ENCODE measurements at regions not wholly inside any gene's neighbourhood (a gene's known extent, or its start where the extent isn't known, plus 50 kb on each side); places are given as distances from the start of the nearest gene placed in this dataset.

DNA sequence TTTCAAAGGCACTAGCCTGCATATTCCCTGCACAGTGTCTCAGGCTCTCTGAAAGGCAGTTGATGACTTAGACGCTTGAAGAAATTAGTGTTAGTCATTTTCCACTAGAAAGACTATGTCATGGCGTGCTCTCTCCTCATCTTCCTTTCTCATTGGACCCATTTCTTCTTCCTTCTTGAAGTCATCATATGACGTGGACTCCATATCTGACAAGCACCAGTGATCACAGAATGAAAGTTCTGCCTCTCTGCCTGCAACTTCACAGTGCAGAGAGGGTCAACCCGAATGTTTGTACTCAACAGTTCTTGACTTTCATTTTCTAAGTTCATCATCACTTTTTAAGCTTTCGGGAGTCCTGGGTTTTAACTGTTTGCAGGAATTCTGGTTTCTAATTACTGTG lies 63.7 kb upstream of the CYRIA start:
- Histone ChIP-seq H3K9ac (ENCODE audit: low read length) (no peak overlapping the region), H3K27ac (ENCODE audit: low read depth, low read length) (no peak overlapping the region), H3K79me2 (ENCODE audit: insufficient read depth, low read length) (no peaks in the 10 kb centered on the region), H3K9me2 (ENCODE audit: insufficient read depth) (no peaks in the 10 kb centered on the region), H3K27me3 (ENCODE audit: insufficient read depth, low read length) (peaks cover 22% of the 10 kb centered on the region), H3K4me1 (ENCODE audit: control insufficient read depth in 1 of 2, insufficient read depth in 2 of 2, low read length in 2 of 2) (no peaks in the 10 kb centered on the region), H2AFZ (ENCODE audit: low read depth, low read length, poor library complexity, severe bottlenecking) (no peak overlapping the region), H3K4me3 (replicated peaks in 1 of 2; ENCODE audit: low read depth in 1 of 2, low read length in 2 of 2) (no peak overlapping the region), H4K20me1 (ENCODE audit: insufficient read depth) (no peaks in the 10 kb centered on the region), H3K9me3 (ENCODE audit: control insufficient read depth in 1 of 2, insufficient read depth in 1 of 2, low read depth in 1 of 2, low read length in 2 of 2) (no peaks in the 10 kb centered on the region), H3K4me2 (ENCODE audit: low read length) (no peak overlapping the region), H3K36me3 (ENCODE audit: control insufficient read depth in 1 of 2, insufficient read depth in 2 of 2, low read length in 2 of 2) (no peaks in the 10 kb centered on the region)
- no peak for ATAC-seq
- ChIA-PET RAD21 (ENCODE audit: low non-redundant PET in 1 of 2, low total read pairs in 2 of 2, uncharacterized antibody in 2 of 2, unreplicated experiment in 2 of 2) (no interaction called here), CTCF (no interaction called here), POLR2A (no interaction called here)
- no peak for DNase-seq (ENCODE audit: low read depth, low spot score)
- intact Hi-C loops (cut with micrococcal nuclease) = no loop called here
- no TSS peak for BruUV-seq (replicated peaks)
- TF ChIP-seq EZH2 (IDR thresholded peaks at IDR 0.05) = no peak
- no peak for TF ChIP-seq EGR1 (IDR thresholded peaks at IDR 0.05; ENCODE audit: low read depth)
- TF ChIP-seq, protein P1, sequence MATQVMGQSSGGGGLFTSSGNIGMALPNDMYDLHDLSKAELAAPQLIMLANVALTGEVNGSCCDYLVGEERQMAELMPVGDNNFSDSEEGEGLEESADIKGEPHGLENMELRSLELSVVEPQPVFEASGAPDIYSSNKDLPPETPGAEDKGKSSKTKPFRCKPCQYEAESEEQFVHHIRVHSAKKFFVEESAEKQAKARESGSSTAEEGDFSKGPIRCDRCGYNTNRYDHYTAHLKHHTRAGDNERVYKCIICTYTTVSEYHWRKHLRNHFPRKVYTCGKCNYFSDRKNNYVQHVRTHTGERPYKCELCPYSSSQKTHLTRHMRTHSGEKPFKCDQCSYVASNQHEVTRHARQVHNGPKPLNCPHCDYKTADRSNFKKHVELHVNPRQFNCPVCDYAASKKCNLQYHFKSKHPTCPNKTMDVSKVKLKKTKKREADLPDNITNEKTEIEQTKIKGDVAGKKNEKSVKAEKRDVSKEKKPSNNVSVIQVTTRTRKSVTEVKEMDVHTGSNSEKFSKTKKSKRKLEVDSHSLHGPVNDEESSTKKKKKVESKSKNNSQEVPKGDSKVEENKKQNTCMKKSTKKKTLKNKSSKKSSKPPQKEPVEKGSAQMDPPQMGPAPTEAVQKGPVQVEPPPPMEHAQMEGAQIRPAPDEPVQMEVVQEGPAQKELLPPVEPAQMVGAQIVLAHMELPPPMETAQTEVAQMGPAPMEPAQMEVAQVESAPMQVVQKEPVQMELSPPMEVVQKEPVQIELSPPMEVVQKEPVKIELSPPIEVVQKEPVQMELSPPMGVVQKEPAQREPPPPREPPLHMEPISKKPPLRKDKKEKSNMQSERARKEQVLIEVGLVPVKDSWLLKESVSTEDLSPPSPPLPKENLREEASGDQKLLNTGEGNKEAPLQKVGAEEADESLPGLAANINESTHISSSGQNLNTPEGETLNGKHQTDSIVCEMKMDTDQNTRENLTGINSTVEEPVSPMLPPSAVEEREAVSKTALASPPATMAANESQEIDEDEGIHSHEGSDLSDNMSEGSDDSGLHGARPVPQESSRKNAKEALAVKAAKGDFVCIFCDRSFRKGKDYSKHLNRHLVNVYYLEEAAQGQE (IDR thresholded peaks at IDR 0.05; ENCODE audit: low read depth) = no peak
- TF ChIP-seq FOSL1 (IDR thresholded peaks at IDR 0.05; ENCODE audit: low read depth) = no peak
- no peak for TF ChIP-seq CEBPB (IDR thresholded peaks at IDR 0.05; ENCODE audit: low read depth)

DNA sequence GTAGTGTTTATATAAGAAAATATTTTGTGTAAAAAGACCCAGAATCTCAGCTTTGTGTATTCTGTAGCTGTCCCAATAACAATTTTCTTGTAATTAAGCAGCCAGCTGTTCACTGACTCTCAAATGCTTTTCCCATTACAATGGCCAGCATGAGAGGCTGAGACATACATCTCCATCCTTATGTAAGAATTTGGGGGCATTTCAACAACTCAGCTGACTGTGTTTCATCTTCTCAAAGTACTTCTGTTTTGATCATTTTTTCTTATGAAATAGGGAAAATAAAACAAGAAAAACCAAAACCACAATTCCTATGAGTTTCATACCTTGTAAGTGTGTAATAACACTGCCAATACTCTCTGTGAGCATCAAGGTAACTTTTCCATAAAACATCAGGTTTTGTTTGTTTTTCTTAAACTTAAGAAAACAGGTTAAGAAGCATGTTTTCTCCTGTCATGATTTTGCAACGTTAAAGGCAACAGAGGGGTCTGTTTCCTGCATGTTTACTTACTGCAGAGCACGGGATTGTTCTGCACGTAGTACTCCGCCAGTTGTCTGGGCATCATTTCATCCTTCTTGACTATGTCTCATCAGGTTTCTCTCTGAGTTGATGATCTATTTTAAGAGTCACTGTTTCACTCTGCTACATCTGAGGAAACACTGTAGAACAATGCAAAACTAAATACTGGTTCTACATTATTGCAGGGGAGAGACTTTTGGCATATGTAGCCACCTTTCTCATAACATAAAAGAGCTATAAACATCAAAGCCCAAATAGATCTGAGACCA lies 62.9 kb upstream of the CYRIA start:
- DNase-seq (ENCODE audit: low read depth, low spot score) (no peak), ATAC-seq (no peak)
- peaks cover 17% of the 10 kb centered on the region for H3K27me3 ChIP-seq (ENCODE audit: insufficient read depth, low read length)
- intact Hi-C loops (cut with micrococcal nuclease) = no loop called here
- no peaks in the 10 kb centered on the region for H3K9me3 ChIP-seq (ENCODE audit: control insufficient read depth in 1 of 2, insufficient read depth in 1 of 2, low read depth in 1 of 2, low read length in 2 of 2)
- H4K20me1 ChIP-seq (ENCODE audit: insufficient read depth) = no peaks in the 10 kb centered on the region
- H3K4me2 ChIP-seq (ENCODE audit: low read length) = no peak overlapping the region
- no peaks in the 10 kb centered on the region for H3K36me3 ChIP-seq (ENCODE audit: control insufficient read depth in 1 of 2, insufficient read depth in 2 of 2, low read length in 2 of 2)
- RAD21 ChIA-PET (ENCODE audit: low non-redundant PET in 1 of 2, low total read pairs in 2 of 2, uncharacterized antibody in 2 of 2, unreplicated experiment in 2 of 2) = no interaction called here
- no peaks in the 10 kb centered on the region for H3K79me2 ChIP-seq (ENCODE audit: insufficient read depth, low read length)
- H3K9me2 ChIP-seq (ENCODE audit: insufficient read depth) = no peaks in the 10 kb centered on the region
- no peak overlapping the region for H2AFZ ChIP-seq (ENCODE audit: low read depth, low read length, poor library complexity, severe bottlenecking)
- POLR2A ChIA-PET = no interaction called here
- no peak overlapping the region for H3K27ac ChIP-seq (ENCODE audit: low read depth, low read length)
- no peaks in the 10 kb centered on the region for H3K4me1 ChIP-seq (ENCODE audit: control insufficient read depth in 1 of 2, insufficient read depth in 2 of 2, low read length in 2 of 2)
- H3K9ac ChIP-seq (ENCODE audit: low read length) = no peak overlapping the region
- H3K4me3 ChIP-seq (replicated peaks in 1 of 2; ENCODE audit: low read depth in 1 of 2, low read length in 2 of 2) = no peak overlapping the region
- no TSS peak for BruUV-seq (replicated peaks)
- CTCF ChIA-PET = no interaction called here
- no peak for TF ChIP-seq POLR2AphosphoS5 (IDR thresholded peaks at IDR 0.05; ENCODE audit: low read depth, low read length)
- TF ChIP-seq, protein P2, sequence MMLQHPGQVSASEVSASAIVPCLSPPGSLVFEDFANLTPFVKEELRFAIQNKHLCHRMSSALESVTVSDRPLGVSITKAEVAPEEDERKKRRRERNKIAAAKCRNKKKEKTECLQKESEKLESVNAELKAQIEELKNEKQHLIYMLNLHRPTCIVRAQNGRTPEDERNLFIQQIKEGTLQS (IDR thresholded peaks at IDR 0.05) = no peak
- no peak for TF ChIP-seq TCF7L2 (IDR thresholded peaks at IDR 0.05; ENCODE audit: borderline replicate concordance, extremely low read depth, insufficient read depth, insufficient read length)
- TF ChIP-seq EZH2 (IDR thresholded peaks at IDR 0.05) = no peak
- TF ChIP-seq ZNF274 (IDR thresholded peaks at IDR 0.05; ENCODE audit: low read depth, low read length) = no peak
- no peak for TF ChIP-seq ELF1 (IDR thresholded peaks at IDR 0.05; ENCODE audit: borderline replicate concordance, low read depth)
- TF ChIP-seq SRF (IDR thresholded peaks at IDR 0.05; ENCODE audit: low read depth) = no peak
- TF ChIP-seq MAX (IDR thresholded peaks at IDR 0.05) = no peak
- TF ChIP-seq RAD21 (IDR thresholded peaks at IDR 0.05; ENCODE audit: low read depth) = no peak
- TF ChIP-seq, protein P1 (IDR thresholded peaks at IDR 0.05; ENCODE audit: low read depth) = no peak

Measured in HCT116 (cell line).